ENCODE measurements at regions not wholly inside any gene's neighbourhood (a gene's known extent, or its start where the extent isn't known, plus 50 kb on each side); places are given as distances from the start of the nearest gene placed in this dataset.

- no peak for DNase-seq (ENCODE audit: low read depth)
- TF ChIP-seq, protein P1, sequence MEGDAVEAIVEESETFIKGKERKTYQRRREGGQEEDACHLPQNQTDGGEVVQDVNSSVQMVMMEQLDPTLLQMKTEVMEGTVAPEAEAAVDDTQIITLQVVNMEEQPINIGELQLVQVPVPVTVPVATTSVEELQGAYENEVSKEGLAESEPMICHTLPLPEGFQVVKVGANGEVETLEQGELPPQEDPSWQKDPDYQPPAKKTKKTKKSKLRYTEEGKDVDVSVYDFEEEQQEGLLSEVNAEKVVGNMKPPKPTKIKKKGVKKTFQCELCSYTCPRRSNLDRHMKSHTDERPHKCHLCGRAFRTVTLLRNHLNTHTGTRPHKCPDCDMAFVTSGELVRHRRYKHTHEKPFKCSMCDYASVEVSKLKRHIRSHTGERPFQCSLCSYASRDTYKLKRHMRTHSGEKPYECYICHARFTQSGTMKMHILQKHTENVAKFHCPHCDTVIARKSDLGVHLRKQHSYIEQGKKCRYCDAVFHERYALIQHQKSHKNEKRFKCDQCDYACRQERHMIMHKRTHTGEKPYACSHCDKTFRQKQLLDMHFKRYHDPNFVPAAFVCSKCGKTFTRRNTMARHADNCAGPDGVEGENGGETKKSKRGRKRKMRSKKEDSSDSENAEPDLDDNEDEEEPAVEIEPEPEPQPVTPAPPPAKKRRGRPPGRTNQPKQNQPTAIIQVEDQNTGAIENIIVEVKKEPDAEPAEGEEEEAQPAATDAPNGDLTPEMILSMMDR (IDR thresholded peaks at IDR 0.05; ENCODE audit: low read length, missing control alignments) = no peak
- no peak overlapping the region for H3K4me3 ChIP-seq (replicated peaks; ENCODE audit: low read depth, low read length)
These were observed 197.4 kb upstream of the POU3F2 start for GRCh38 chr6:98636941-98637340.

DNA sequence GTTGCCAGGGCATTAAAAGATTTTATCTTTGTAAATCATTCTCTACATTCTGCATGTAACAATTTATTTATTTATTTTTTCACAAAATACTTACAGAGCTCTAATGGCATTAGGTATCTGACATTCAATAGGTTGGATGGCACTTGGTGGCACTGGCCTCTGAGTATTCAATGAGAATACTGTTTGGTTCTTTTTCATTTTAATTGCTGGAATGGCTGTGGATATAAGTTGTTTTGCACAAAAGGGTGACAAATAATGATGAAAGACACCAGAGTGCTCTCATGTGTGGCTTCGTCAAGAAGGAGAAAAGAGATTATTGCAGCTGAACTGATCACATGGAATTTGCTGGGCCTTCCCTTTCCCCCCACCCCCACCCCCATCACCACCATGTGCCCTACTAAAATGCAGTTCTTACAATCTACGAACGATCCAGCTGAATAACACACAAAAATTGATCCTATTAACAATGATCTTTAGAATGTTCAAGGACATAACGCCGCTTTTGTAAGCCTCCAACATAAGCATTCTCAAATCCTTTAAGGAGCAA is 195.2 kb upstream of the POU3F2 start:
- TF ChIP-seq, protein P1 (IDR thresholded peaks at IDR 0.05; ENCODE audit: low read length, missing control alignments) = no peak
- DNase-seq (ENCODE audit: low read depth) = no peak
- H3K4me3 ChIP-seq (replicated peaks; ENCODE audit: low read depth, low read length) = no peak overlapping the region

DNA sequence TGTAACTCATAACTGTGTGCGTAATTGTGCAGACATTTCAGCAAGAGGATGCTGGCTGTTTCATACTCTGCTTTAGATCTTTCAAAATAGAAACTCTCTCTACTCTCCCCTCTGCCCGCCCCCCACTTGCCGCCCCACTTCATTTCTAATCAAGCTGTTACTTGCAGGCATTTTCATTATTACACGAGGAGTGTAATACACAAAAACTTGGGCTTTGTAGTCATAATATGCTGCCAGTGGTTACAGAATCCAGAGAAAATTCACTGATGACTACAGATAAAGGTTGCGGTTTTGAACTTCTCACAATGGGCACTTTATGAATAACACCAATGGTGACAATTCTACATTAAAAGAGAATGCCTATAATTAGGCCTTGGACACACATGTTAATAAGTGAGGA is 194.0 kb upstream of the POU3F2 start:
- H3K4me3 ChIP-seq (replicated peaks; ENCODE audit: low read depth, low read length) = no peak overlapping the region
- TF ChIP-seq, protein P1 (IDR thresholded peaks at IDR 0.05; ENCODE audit: low read length, missing control alignments) = no peak
- DNase-seq (ENCODE audit: low read depth) = no peak

- no peak for DNase-seq (ENCODE audit: low read depth)
- TF ChIP-seq, protein P1 (IDR thresholded peaks at IDR 0.05; ENCODE audit: low read length, missing control alignments) = no peak
- no peak overlapping the region for H3K4me3 ChIP-seq (replicated peaks; ENCODE audit: low read depth, low read length)
These were observed 192.2 kb upstream of the POU3F2 start for GRCh38 chr6:98641949-98642719.

DNA sequence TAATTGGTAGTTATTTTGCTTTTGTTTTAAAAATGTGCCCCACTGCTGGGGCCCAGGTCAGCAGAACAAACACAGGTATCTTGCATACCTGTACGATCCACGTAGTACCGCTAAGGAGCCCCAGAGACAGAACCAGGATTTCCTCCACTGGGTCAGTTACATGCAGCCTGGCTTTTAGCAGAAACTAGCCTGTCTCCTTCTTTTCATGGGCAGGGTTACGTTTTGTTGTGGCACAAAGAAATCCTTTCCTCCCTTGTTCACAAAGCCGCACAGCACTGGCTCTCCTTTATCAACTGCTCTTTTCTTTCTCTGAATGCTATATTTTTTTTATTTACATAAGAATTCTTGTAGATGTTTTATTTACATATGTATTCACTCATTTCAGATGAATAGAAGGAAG is 190.3 kb upstream of the POU3F2 start:
- DNase-seq (ENCODE audit: low read depth) = no peak
- no peak overlapping the region for H3K4me3 ChIP-seq (replicated peaks; ENCODE audit: low read depth, low read length)
- TF ChIP-seq, protein P1 (IDR thresholded peaks at IDR 0.05; ENCODE audit: low read length, missing control alignments) = no peak

- DNase-seq (ENCODE audit: low read depth) = no peak
- TF ChIP-seq, protein P1 (IDR thresholded peaks at IDR 0.05; ENCODE audit: low read length, missing control alignments) = no peak
- no peak overlapping the region for H3K4me3 ChIP-seq (replicated peaks; ENCODE audit: low read depth, low read length)
These were observed 186.0 kb upstream of the POU3F2 start for GRCh38 chr6:98648211-98648914.
